ENCODE measurements at regions not wholly inside any gene's neighbourhood (a gene's known extent, or its start where the extent isn't known, plus 50 kb on each side); places are given as distances from the start of the nearest gene placed in this dataset.

DNA sequence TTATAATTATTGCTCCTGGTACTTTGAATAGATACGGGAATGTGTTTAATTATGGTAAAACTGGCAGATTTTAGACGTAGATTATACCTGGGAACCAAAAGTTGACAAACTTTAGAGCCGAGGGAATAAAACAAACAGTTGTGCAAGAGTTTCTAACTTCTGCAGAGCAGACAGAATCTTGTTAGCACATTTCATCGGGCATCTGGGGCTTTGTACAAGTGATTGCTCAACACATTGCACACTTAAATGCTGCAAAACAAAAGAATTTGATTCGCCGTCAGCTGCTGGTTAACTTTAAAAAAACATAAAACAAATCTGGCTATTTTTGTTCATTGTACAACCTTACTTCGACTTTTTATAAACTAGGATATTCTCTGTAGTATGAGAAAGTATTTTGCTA, 398.1 kb downstream of the MAN2A1 start:
- TF ChIP-seq CTCF (IDR thresholded peaks at IDR 0.05; ENCODE audit: extremely low read depth in 1 of 2, insufficient read depth in 1 of 2, low read depth in 1 of 2, low read length in 2 of 2) (no peak), POLR2AphosphoS5 (IDR thresholded peaks at IDR 0.05; ENCODE audit: insufficient read depth, low read depth, low read length) (no peak), EZH2 (IDR thresholded peaks at IDR 0.05; ENCODE audit: borderline replicate concordance, low read depth, low read length, severe bottlenecking) (no peak), GATA2 (IDR thresholded peaks at IDR 0.05; ENCODE audit: insufficient read depth, insufficient read length, low read depth, low read length) (no peak), JUN (IDR thresholded peaks at IDR 0.05; ENCODE audit: borderline replicate concordance, insufficient read depth, insufficient read length, low read depth) (no peak), FOS (IDR thresholded peaks at IDR 0.05; ENCODE audit: borderline replicate concordance, insufficient read depth, low read length) (no peak), MAX (IDR thresholded peaks at IDR 0.05; ENCODE audit: insufficient read depth, insufficient read length) (no peak)
- no peak for FAIRE-seq
- Histone ChIP-seq H3K4me1 (ENCODE audit: control insufficient read depth, extremely low read depth, insufficient read depth, low read length) (no peaks in the 10 kb centered on the region), H3K9me3 (replicated peaks; ENCODE audit: control insufficient read depth, insufficient read depth, low read length) (no peaks in the 10 kb centered on the region), H3K4me3 (replicated peaks in 1 of 3; ENCODE audit: insufficient read depth in 1 of 3, low read depth in 1 of 3, low read length in 3 of 3) (no peak overlapping the region), H3K9ac (replicated peaks; ENCODE audit: extremely low read depth, insufficient read depth, low read length) (no peak overlapping the region), H3K27ac (ENCODE audit: insufficient read depth, low read depth, low read length) (no peak overlapping the region), H3K9me1 (replicated peaks; ENCODE audit: control insufficient read depth, extremely low read depth, insufficient read depth, low read length) (no peaks in the 10 kb centered on the region), H2AFZ (ENCODE audit: low read depth, low read length) (no peak overlapping the region), H3K27me3 (ENCODE audit: control insufficient read depth in 2 of 2, insufficient read depth in 2 of 2, low read length in 2 of 2) (no peaks in the 10 kb centered on the region), H3K4me2 (ENCODE audit: insufficient read depth, low read length) (no peak overlapping the region), H3K36me3 (ENCODE audit: control insufficient read depth in 2 of 2, extremely low read depth in 1 of 2, insufficient read depth in 2 of 2, low read length in 2 of 2) (no peaks in the 10 kb centered on the region), H3K79me2 (ENCODE audit: control insufficient read depth, insufficient read depth, low read length) (no peaks in the 10 kb centered on the region), H4K20me1 (replicated peaks; ENCODE audit: control insufficient read depth, extremely low read depth, insufficient read depth, low read length) (no peaks in the 10 kb centered on the region)
- no peak for DNase-seq (ENCODE audit: low read depth, low spot score)
- intact Hi-C loops (cut with micrococcal nuclease), result no loop called here
- ChIA-PET CTCF (no interaction called here), POLR2A (no interaction called here)
- no TSS peak for BruUV-seq (replicated peaks)
- dilution Hi-C loops (cut with MboI; ENCODE audit: extremely low pct_ligation_motif_present, low sequenced_read_pairs), result no loop called here

Data from endothelial cell of umbilical vein (primary cell).